Body of pancreas (tissue), 4 donors: ENCODE measurements at regions not wholly inside any gene's neighbourhood (a gene's known extent, or its start where the extent isn't known, plus 50 kb on each side); places are given as distances from the start of the nearest gene placed in this dataset.

Experiments used
- POLR2A ChIP-seq, 3 donors: fragments of 450-650 bp; IDR thresholded peaks; one replicate each; pipeline ENCODE4 v1.6.1; 2016; ENCODE audit warnings: antibody characterized with exemption in 3 of 3, mild to moderate bottlenecking in 2 of 3
- TF ChIP-seq, protein P1 (sequence below), 7 experiments: fragments of 450-650 bp in 4 of 7; fragments of 200-600 bp in 3 of 7; sonication (generic) in 3 of 7; IDR thresholded peaks; one replicate each; pipeline ENCODE4 v1.5.1; 2016 to 2019; ENCODE audit warnings: antibody characterized with exemption in 7 of 7

- TF ChIP-seq, protein P1, sequence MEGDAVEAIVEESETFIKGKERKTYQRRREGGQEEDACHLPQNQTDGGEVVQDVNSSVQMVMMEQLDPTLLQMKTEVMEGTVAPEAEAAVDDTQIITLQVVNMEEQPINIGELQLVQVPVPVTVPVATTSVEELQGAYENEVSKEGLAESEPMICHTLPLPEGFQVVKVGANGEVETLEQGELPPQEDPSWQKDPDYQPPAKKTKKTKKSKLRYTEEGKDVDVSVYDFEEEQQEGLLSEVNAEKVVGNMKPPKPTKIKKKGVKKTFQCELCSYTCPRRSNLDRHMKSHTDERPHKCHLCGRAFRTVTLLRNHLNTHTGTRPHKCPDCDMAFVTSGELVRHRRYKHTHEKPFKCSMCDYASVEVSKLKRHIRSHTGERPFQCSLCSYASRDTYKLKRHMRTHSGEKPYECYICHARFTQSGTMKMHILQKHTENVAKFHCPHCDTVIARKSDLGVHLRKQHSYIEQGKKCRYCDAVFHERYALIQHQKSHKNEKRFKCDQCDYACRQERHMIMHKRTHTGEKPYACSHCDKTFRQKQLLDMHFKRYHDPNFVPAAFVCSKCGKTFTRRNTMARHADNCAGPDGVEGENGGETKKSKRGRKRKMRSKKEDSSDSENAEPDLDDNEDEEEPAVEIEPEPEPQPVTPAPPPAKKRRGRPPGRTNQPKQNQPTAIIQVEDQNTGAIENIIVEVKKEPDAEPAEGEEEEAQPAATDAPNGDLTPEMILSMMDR (IDR thresholded peaks at IDR 0.05), result no peak
- TF ChIP-seq POLR2A (IDR thresholded peaks at IDR 0.05), result no peak
These were observed 133.9 kb upstream of the SCAF11 start for GRCh38 chr12:46124132-46124847.
